ENCODE measurements at regions not wholly inside any gene's neighbourhood (a gene's known extent, or its start where the extent isn't known, plus 50 kb on each side); places are given as distances from the start of the nearest gene placed in this dataset.

- no peak for DNase-seq (ENCODE audit: low read depth)
These were observed 323.5 kb upstream of the SALL1 start for GRCh38 chr16:51474414-51475091.

- DNase-seq (ENCODE audit: low read depth) = no peak
These were observed 322.0 kb upstream of the SALL1 start for GRCh38 chr16:51473091-51473490.

GRCh38 chr16:51470492-51470891, 319.4 kb upstream of the SALL1 start:
- no peak for DNase-seq (ENCODE audit: low read depth)

- DNase-seq (ENCODE audit: low read depth) = no peak
These were observed 313.9 kb upstream of the SALL1 start for GRCh38 chr16:51464996-51465395.

- no peak for DNase-seq (ENCODE audit: low read depth)
These were observed 310.2 kb upstream of the SALL1 start for GRCh38 chr16:51461255-51461654.

GRCh38 chr16:51458356-51459140, 307.5 kb upstream of the SALL1 start:
- DNase-seq (ENCODE audit: low read depth) = no peak

- DNase-seq (ENCODE audit: low read depth) = no peak
These were observed 306.7 kb upstream of the SALL1 start for GRCh38 chr16:51457775-51458174.

GRCh38 chr16:51455398-51455797, 304.3 kb upstream of the SALL1 start:
- DNase-seq (ENCODE audit: low read depth) = no peak

GRCh38 chr16:51453251-51453650, 302.2 kb upstream of the SALL1 start:
- no peak for DNase-seq (ENCODE audit: low read depth)

GRCh38 chr16:51450909-51451308, 299.8 kb upstream of the SALL1 start:
- DNase-seq (ENCODE audit: low read depth) = no peak

- DNase-seq (ENCODE audit: low read depth) = no peak
These were observed 299.3 kb upstream of the SALL1 start for GRCh38 chr16:51450376-51450775.

- no peak for DNase-seq (ENCODE audit: low read depth)
These were observed 298.4 kb upstream of the SALL1 start for GRCh38 chr16:51449441-51449840.

- no peak for DNase-seq (ENCODE audit: low read depth)
These were observed 294.2 kb upstream of the SALL1 start for GRCh38 chr16:51445250-51445649.

- no peak for DNase-seq (ENCODE audit: low read depth)
These were observed 292.9 kb upstream of the SALL1 start for GRCh38 chr16:51443934-51444333.

- no peak for DNase-seq (ENCODE audit: low read depth)
These were observed 291.2 kb upstream of the SALL1 start for GRCh38 chr16:51442141-51442870.

- DNase-seq (ENCODE audit: low read depth) = no peak
These were observed 289.2 kb upstream of the SALL1 start for GRCh38 chr16:51440131-51440889.

- no peak for DNase-seq (ENCODE audit: low read depth)
These were observed 288.2 kb upstream of the SALL1 start for GRCh38 chr16:51439271-51439670.

GRCh38 chr16:51436742-51437141, 285.7 kb upstream of the SALL1 start:
- no peak for DNase-seq (ENCODE audit: low read depth)

GRCh38 chr16:51434567-51435198, 283.6 kb upstream of the SALL1 start:
- DNase-seq (ENCODE audit: low read depth) = no peak

GRCh38 chr16:51433599-51433998, 282.5 kb upstream of the SALL1 start:
- DNase-seq (ENCODE audit: low read depth) = no peak

- DNase-seq (ENCODE audit: low read depth) = no peak
These were observed 280.6 kb upstream of the SALL1 start for GRCh38 chr16:51431517-51432241.
